ENCODE measurements at regions not wholly inside any gene's neighbourhood (a gene's known extent, or its start where the extent isn't known, plus 50 kb on each side); places are given as distances from the start of the nearest gene placed in this dataset.

DNA sequence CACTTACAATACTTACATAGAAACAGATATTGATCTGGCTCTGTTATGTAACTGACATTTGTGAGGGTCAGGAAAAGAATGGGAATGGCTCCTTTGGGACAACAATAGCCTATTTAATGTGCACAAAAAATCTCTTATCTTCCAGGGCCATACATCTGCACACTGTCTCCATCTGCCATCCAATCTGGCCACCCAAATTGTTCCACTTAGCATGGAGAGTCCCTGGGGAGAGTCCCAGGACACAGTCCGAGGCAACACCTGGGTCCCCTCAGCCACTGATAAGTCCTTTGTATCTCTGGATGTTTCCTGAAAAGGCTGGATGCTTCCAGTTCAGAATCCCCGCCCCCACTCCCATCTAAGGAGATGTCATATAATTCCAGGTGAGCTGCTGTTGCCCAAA lies 274.2 kb upstream of the NCKAP5 start:
- Mint-ChIP-seq H3K27me3 (ENCODE audit: low read depth) (peaks cover 3% of the 10 kb centered on the region), H3K4me3 (no peak overlapping the region), H3K36me3 (ENCODE audit: insufficient read depth in 1 of 3, low read depth in 3 of 3) (no peaks in the 10 kb centered on the region), H3K27ac (no peak overlapping the region), H3K9me3 (no peaks in the 10 kb centered on the region), H3K4me1 (peaks cover 9 to 15% of the 10 kb centered on the region in 2 experiments)
- TF ChIP-seq, protein P1, sequence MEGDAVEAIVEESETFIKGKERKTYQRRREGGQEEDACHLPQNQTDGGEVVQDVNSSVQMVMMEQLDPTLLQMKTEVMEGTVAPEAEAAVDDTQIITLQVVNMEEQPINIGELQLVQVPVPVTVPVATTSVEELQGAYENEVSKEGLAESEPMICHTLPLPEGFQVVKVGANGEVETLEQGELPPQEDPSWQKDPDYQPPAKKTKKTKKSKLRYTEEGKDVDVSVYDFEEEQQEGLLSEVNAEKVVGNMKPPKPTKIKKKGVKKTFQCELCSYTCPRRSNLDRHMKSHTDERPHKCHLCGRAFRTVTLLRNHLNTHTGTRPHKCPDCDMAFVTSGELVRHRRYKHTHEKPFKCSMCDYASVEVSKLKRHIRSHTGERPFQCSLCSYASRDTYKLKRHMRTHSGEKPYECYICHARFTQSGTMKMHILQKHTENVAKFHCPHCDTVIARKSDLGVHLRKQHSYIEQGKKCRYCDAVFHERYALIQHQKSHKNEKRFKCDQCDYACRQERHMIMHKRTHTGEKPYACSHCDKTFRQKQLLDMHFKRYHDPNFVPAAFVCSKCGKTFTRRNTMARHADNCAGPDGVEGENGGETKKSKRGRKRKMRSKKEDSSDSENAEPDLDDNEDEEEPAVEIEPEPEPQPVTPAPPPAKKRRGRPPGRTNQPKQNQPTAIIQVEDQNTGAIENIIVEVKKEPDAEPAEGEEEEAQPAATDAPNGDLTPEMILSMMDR (conservative IDR thresholded peaks at IDR 0.05), result no peak
- no peak overlapping the region for H4K5ac ChIP-seq (ENCODE audit: insufficient read length, low read depth, low read length)
- no peaks in the 10 kb centered on the region for H3K23me2 ChIP-seq (ENCODE audit: insufficient read length, low read depth, low read length, poor library complexity, severe bottlenecking)
- H2BK15ac ChIP-seq (ENCODE audit: low read depth, low read length), result no peak overlapping the region
- no CpG with 5 or more reads among the region's 2 CpGs for WGBS (ENCODE audit: extremely low coverage, insufficient read length, low lambda C conversion rate)
- no peak overlapping the region for H4K91ac ChIP-seq (ENCODE audit: insufficient read length, low read depth, low read length)
- H3K4ac ChIP-seq (ENCODE audit: low read depth, low read length), result no peak overlapping the region
- H3K9ac ChIP-seq (ENCODE audit: extremely low read depth, insufficient read length, low read length), result no peak overlapping the region
- H3K56ac ChIP-seq (ENCODE audit: insufficient read length, low read depth, low read length), result no peak overlapping the region
- H2AFZ ChIP-seq (ENCODE audit: low read length), result no peak overlapping the region
- no peak for DNase-seq
- no peak overlapping the region for H3K14ac ChIP-seq (ENCODE audit: insufficient read depth, low read length)
- no peaks in the 10 kb centered on the region for H3K79me2 ChIP-seq (ENCODE audit: insufficient read depth, low read length)
- H3T11ph ChIP-seq (ENCODE audit: low read length), result no peak overlapping the region
- H2AK5ac ChIP-seq (ENCODE audit: insufficient read length, low read length), result no peak overlapping the region
- H4K20me1 ChIP-seq (ENCODE audit: control insufficient read depth, insufficient read depth, insufficient read length), result no peaks in the 10 kb centered on the region
- no peak overlapping the region for H3K4me2 ChIP-seq (ENCODE audit: insufficient read depth, insufficient read length, low read length)
- no peak overlapping the region for H3K18ac ChIP-seq (ENCODE audit: insufficient read length, low read depth, low read length)
- H4K8ac ChIP-seq (replicated peaks; ENCODE audit: insufficient read length, low read depth, low read length), result no peak overlapping the region
- no peaks in the 10 kb centered on the region for H3K27me3 ChIP-seq (ENCODE audit: insufficient read depth, low read length)
- H2BK12ac ChIP-seq (ENCODE audit: insufficient read length, low read depth, low read length), result no peak overlapping the region
- no peaks in the 10 kb centered on the region for H3K9me3 ChIP-seq (ENCODE audit: control insufficient read depth, low read depth, low read length)
- H3K27ac ChIP-seq (ENCODE audit: insufficient read length, low read depth, low read length), result no peak overlapping the region
- H3K79me1 ChIP-seq (ENCODE audit: insufficient read depth, low read depth, low read length, poor library complexity, severe bottlenecking), result no peaks in the 10 kb centered on the region
- H3K23ac ChIP-seq (ENCODE audit: insufficient read length, low read depth, low read length), result no peak overlapping the region
- H2BK120ac ChIP-seq (ENCODE audit: low read depth, low read length, poor library complexity, severe bottlenecking), result no peak overlapping the region
- no peak overlapping the region for H2BK20ac ChIP-seq (ENCODE audit: low read depth, low read length, poor library complexity, severe bottlenecking)
- H3K4me1 ChIP-seq (ENCODE audit: insufficient read depth, low read length), result no peaks in the 10 kb centered on the region
- no peak overlapping the region for H2BK5ac ChIP-seq (ENCODE audit: insufficient read length, low read length)
